ENCODE measurements at regions not wholly inside any gene's neighbourhood (a gene's known extent, or its start where the extent isn't known, plus 50 kb on each side); places are given as distances from the start of the nearest gene placed in this dataset.

DNA sequence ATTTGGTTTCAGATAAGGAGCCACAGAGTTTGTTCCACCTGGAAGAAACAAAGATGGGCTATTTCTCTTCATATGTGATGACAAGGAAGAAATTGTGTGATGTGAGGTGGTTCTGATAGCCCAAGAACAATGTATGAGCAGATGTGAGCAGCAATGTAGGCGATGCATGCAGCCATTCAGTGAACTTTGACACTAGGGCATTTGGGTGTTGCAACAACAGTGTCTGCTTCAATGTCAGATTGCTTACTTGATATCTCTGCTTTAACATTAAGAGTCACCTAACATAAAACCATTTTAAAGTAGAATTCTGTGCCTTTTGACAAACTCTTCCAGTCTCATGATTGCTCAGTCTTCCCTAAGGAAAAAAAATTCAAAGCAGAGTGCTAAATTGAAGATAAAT lies 865.4 kb downstream of the SLITRK6 start:
- H3K36me3 ChIP-seq (ENCODE audit: low read depth, low read length) = no peaks in the 10 kb centered on the region
- ATAC-seq = no peak
- no peaks in the 10 kb centered on the region for H3K9me3 ChIP-seq (ENCODE audit: low read length)
- ChIA-PET POLR2A (ENCODE audit: unreplicated experiment) (no interaction called here), CTCF (no interaction called here)
- H3K4me1 ChIP-seq (ENCODE audit: insufficient read depth, low read length) = no peaks in the 10 kb centered on the region
- H3K27me3 ChIP-seq (ENCODE audit: low read length) = no peaks in the 10 kb centered on the region
- H3K9ac ChIP-seq (ENCODE audit: low read length) = no peak overlapping the region
- no peaks in the 10 kb centered on the region for H3K9me2 ChIP-seq (replicated peaks; ENCODE audit: low read length)
- no peak overlapping the region for H3K4me3 ChIP-seq (ENCODE audit: low read length)
- intact Hi-C loops (cut with micrococcal nuclease) = no loop called here
- no TSS peak for BruUV-seq (replicated peaks)
- H3K27ac ChIP-seq (ENCODE audit: low read length) = no peak overlapping the region
- TF ChIP-seq CTCF (conservative IDR thresholded peaks at IDR 0.05; ENCODE audit: low read depth, low read length) (no peak), EZH2phosphoT487 (IDR thresholded peaks at IDR 0.05; ENCODE audit: borderline replicate concordance, low read length) (no peak), EZH2 (IDR thresholded peaks at IDR 0.05; ENCODE audit: low read length, unreplicated experiment) (no peak)
- no peaks in the 10 kb centered on the region for H4K20me1 ChIP-seq (ENCODE audit: low read length)
- H2AFZ ChIP-seq (ENCODE audit: low read length) = no peak overlapping the region
- no peak for DNase-seq
- no peak overlapping the region for H3K4me2 ChIP-seq (ENCODE audit: low read length)
- no peaks in the 10 kb centered on the region for H3K79me2 ChIP-seq (ENCODE audit: low read length)
- H3F3A ChIP-seq (ENCODE audit: low read length, unreplicated experiment) = no peaks in the 10 kb centered on the region

DNA sequence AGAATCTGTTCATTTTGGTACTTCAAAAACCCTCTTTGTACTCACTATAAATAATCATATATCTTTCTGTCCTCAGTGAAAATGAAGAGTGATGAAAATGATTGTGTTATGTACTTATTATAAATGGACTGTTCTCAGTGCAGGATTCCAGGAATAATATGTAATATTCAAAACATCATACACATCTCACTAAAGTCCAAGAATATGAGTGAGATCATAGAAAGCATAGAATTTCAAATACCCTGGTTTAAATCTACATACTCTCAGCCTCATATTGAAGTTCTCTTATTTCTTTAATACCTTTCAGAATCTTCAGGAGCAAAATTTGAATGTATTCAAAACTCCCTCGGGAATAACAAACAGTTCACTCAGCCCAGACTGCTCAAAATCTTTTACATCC lies 868.0 kb downstream of the SLITRK6 start:
- no TSS peak for BruUV-seq (replicated peaks)
- Histone ChIP-seq H3F3A (ENCODE audit: low read length, unreplicated experiment) (no peaks in the 10 kb centered on the region), H4K20me1 (ENCODE audit: low read length) (no peaks in the 10 kb centered on the region), H3K9me3 (ENCODE audit: low read length) (no peaks in the 10 kb centered on the region), H3K27me3 (ENCODE audit: low read length) (no peaks in the 10 kb centered on the region), H3K4me1 (ENCODE audit: insufficient read depth, low read length) (no peaks in the 10 kb centered on the region), H3K4me2 (ENCODE audit: low read length) (no peak overlapping the region), H3K9me2 (replicated peaks; ENCODE audit: low read length) (no peaks in the 10 kb centered on the region), H3K9ac (ENCODE audit: low read length) (no peak overlapping the region), H3K79me2 (ENCODE audit: low read length) (no peaks in the 10 kb centered on the region), H3K4me3 (ENCODE audit: low read length) (no peak overlapping the region), H3K36me3 (ENCODE audit: low read depth, low read length) (no peaks in the 10 kb centered on the region), H2AFZ (ENCODE audit: low read length) (no peak overlapping the region), H3K27ac (ENCODE audit: low read length) (no peak overlapping the region)
- DNase-seq (no peak), ATAC-seq (no peak)
- TF ChIP-seq CTCF (conservative IDR thresholded peaks at IDR 0.05; ENCODE audit: low read depth, low read length) (no peak), EZH2phosphoT487 (IDR thresholded peaks at IDR 0.05; ENCODE audit: borderline replicate concordance, low read length) (no peak), EZH2 (IDR thresholded peaks at IDR 0.05; ENCODE audit: low read length, unreplicated experiment) (no peak)
- CTCF ChIA-PET = no interaction called here
- intact Hi-C loops (cut with micrococcal nuclease) = no loop called here
- POLR2A ChIA-PET (ENCODE audit: unreplicated experiment) = no interaction called here

- Histone ChIP-seq H3K79me2 (ENCODE audit: low read length) (no peaks in the 10 kb centered on the region), H3K9me2 (replicated peaks; ENCODE audit: low read length) (no peaks in the 10 kb centered on the region), H2AFZ (ENCODE audit: low read length) (no peak overlapping the region), H3K4me1 (ENCODE audit: insufficient read depth, low read length) (peaks cover 13% of the 10 kb centered on the region), H3K4me2 (ENCODE audit: low read length) (no peak overlapping the region), H3K9ac (ENCODE audit: low read length) (no peak overlapping the region), H3K27me3 (ENCODE audit: low read length) (no peaks in the 10 kb centered on the region), H3F3A (ENCODE audit: low read length, unreplicated experiment) (no peaks in the 10 kb centered on the region), H3K4me3 (ENCODE audit: low read length) (no peak overlapping the region), H4K20me1 (ENCODE audit: low read length) (no peaks in the 10 kb centered on the region), H3K27ac (ENCODE audit: low read length) (no peak overlapping the region), H3K36me3 (ENCODE audit: low read depth, low read length) (no peaks in the 10 kb centered on the region), H3K9me3 (ENCODE audit: low read length) (no peaks in the 10 kb centered on the region)
- ATAC-seq = no peak
- intact Hi-C loops (cut with micrococcal nuclease) = loop anchor here (10.0 kb wide), 2 partner anchors 577 to 797 kb away; no protein-coding TSS in a partner anchor
- POLR2A ChIA-PET (ENCODE audit: unreplicated experiment) = no interaction called here
- no TSS peak for BruUV-seq (replicated peaks)
- TF ChIP-seq EZH2phosphoT487 (IDR thresholded peaks at IDR 0.05; ENCODE audit: borderline replicate concordance, low read length) = no peak
- TF ChIP-seq CTCF (conservative IDR thresholded peaks at IDR 0.05; ENCODE audit: low read depth, low read length) = no peak
- no peak for TF ChIP-seq EZH2 (IDR thresholded peaks at IDR 0.05; ENCODE audit: low read length, unreplicated experiment)
- CTCF ChIA-PET = no interaction called here
- DNase-seq = no peak
Observed at GRCh38 chr13:84927442-84928169, 871.6 kb downstream of the SLITRK6 start.
